IPS-NIHi7 (cell line): ENCODE measurements at regions not wholly inside any gene's neighbourhood (a gene's known extent, or its start where the extent isn't known, plus 50 kb on each side); places are given as distances from the start of the nearest gene placed in this dataset.
"Not testable (repeated sequence)": the region's sequence is repeated elsewhere in the genome, so short reads cannot be mapped to it uniquely, and the experiment has no call there.

Source experiments
- DNase-seq: peaks from one replicate; pipeline ENCODE4 v3.0.0; 2012; ENCODE audit warnings: mixed read lengths; ENCODE audit errors: extremely low spot score

DNA sequence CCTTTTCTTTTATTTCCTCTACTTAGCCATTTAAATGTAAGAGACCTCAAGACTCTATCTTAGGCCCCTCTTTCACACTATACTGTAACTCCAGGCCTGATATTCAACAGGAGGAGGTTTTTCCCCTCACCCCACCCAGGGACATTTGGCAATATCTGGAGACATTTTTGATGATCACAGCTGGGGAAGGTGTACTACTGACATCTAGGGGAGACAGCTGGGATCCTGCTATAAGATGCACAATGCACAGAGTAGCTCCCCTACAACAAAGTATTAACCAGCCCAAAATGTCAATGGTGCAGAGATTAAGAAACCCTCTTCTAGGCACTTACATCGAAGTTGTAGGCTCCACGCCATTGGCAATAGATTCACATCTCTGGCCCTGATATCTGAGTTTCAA is 517.5 kb upstream of the UBE2E2 start:
- peak; percentile 20 for DNase-seq

DNA sequence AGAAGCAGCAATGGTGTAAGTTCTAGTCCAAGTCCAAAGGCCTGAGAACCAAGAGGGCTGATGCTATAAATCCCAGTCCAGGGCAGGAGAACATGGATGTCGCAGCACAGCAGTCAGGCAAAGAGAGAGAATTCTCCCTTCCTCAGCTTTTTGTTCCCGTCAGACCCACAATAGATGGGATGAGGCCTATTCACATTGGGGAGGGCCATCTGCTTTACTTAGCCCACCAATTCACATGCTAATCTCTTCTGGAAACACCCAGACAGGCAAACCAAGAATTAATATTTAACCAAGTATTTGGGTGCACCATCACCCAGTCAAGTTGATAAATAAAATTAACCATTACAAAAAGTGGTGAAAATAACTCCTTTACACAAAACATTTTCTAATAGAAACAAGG is 511.7 kb upstream of the UBE2E2 start:
- peak; percentile 19 for DNase-seq

DNA sequence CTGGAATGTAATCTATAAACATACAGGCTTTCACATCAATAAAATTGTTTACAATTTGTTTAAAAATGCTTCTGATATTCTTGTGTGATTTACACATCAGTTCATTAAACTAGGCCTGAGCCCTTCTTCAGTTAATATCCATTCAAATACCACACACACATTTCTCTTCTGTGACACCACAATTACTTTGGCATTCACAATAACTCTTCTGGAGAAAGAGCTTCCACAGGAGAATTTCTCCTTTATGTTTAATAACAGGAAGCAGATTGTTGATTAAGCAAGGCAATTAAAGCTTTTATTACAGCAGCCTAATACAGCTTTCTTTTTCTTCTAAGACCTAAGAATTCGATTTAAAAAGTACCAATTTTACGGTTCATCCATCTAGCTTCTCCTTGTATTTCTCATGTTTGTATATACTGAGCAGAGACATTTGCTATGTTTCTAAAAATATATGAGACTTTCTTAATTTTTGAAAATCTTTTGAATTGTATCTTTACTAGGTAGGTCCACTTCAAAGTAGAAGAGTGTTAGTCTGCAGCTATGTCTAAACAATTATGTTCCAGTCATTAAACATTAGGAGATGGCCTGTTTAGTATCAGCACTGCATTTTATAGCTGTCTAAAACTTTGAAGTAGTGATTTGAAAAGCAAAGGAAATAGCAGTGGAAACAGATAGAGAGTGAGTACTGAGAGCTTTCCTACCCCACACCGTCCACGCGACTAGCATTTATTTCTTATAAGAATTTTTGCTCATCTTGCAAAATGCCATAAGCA is 511.1 kb upstream of the UBE2E2 start:
- no peak for DNase-seq

DNA sequence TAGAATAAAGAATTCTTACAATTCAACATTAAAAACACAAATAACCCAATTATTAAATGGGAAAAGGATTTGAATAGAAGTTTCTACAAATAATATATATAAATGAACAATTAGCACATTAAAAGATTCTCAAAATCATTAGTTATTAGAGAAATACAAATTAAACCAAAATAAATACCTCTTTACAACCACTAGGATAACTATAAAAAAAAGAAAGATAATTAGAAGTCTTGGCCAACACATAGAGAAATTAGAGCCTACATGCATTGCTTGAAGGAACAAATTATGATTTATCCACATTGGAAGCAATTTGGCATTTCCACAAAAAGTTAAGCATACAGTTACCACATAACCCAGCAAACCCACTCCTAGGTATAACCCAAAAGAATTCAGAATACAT is 502.3 kb upstream of the UBE2E2 start:
- DNase-seq = no peak

DNA sequence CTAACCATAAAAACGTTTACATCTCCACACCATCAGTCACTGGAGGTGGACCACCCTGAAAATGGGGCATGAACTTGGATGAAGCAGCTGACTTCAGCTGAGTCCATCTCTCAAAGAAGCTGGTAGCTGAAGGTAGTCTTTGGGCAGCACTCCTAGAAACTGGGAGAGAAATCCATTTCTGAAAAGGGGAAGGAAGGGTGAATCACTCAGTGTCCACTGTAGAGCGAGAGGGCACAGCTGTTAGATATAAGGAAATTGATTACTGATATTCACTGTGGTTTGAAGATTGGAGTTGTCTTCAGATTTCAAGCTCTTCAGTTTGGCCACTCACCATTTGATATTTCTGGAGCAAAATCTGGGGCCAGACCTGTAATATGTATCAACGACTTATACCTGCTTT is 499.0 kb upstream of the UBE2E2 start:
- DNase-seq = no peak

DNA sequence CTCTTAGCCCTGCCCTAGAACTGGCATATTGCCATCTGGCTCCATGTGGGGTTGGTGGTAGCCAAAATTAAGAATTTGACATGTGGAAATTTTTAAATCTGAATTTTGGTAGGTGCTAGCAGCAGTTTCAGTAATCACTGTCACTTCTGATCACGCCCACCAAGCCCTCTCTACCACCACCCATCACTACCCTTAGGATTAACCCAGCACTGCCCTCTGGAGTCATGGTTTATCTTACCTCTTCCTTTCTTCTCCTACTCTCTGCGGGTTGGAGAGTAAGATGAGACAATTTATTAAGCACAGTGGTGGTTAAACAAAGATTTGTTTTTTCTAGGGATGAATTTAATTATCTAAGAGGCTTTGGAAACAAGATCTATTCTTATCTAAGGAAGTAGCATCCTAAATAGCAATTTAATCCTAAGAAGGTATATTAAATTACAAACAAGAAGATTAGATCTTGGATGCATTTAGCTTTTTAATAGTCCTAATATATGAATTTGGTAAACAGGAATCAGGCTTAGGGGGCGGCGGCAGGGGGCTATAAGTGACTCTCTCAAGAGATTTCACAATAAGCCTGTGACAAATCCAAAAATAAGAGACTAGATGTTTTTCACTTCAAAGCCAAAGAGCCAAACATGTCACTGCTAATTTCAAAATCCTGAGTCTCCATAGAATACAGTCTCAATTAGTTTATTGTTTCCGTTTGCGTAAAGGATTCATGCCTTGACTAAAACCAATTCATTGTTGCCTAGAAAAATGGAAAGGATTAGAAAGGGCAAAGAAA is 498.4 kb upstream of the UBE2E2 start:
- no peak for DNase-seq

GRCh38 chr3:22706922-22707321 is 496.2 kb upstream of the UBE2E2 start:
- DNase-seq = not testable (repeated sequence)

GRCh38 chr3:22713936-22714335 is 489.2 kb upstream of the UBE2E2 start:
- DNase-seq = no peak

DNA sequence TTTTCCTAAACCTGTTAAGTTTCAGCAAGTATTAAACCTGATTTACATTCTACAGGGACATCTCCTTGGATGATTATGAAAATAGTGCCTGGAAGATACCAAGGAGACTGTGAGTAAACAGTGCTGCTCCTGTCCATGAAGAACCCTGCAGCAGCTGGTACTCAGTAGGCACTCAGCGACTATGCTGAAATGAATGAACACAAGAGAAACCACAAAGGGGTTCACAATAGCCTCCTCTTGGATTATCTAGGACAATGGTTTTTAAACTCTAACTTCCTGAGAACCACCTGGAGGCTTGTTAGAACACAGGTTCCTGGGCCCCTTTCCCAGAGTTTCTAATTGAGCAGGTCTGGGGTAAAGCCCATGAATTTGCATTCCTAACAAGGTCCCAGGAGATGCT is 488.4 kb upstream of the UBE2E2 start:
- no peak for DNase-seq

GRCh38 chr3:22720596-22720995 is 482.5 kb upstream of the UBE2E2 start:
- DNase-seq = no peak

GRCh38 chr3:22724420-22724819 is 478.7 kb upstream of the UBE2E2 start:
- no peak for DNase-seq

GRCh38 chr3:22728406-22728805 is 474.7 kb upstream of the UBE2E2 start:
- DNase-seq = no peak

- no peak for DNase-seq
Observed at GRCh38 chr3:22729212-22729611, 473.9 kb upstream of the UBE2E2 start.

DNA sequence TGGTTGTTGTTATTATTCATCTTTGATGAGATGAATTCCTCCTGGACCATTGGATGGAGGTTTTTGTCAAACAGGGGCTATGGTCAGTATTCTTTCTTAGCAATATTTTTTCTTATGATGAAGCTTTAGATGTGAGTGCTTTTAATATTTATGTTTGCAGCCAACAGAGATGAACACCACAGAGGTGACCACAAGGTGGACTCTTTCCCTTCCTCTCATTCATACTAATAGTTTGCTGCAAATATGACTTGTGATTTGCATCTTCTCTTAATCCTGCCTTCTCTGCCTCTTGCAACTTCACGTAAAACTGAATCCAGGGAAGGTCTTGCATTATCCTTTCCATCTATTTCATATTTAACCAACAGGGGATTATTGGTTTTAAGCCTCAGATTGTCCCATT is 473.1 kb upstream of the UBE2E2 start:
- peak; percentile 11 for DNase-seq

DNA sequence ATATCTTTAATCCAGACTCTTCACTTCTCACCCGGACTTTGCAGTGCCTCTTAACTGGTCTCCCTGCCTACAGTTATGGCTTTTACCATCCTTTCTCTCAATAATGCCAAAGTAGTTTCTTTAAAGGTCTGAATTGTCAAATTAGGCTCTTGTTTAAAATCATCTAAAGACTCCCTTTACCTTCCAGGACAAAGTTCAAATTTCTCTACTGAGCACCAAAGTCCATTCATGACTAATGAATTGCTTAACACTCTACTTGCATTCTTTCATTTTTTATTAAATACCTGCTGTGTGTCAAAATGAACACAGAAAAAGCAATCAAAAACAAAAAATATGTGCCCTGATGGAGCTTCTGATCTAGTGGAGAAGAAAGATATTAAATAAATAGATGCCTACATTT is 472.4 kb upstream of the UBE2E2 start:
- DNase-seq = no peak

- no peak for DNase-seq
Observed at GRCh38 chr3:22731901-22732300, 471.2 kb upstream of the UBE2E2 start.

- DNase-seq = no peak
Observed at GRCh38 chr3:22732641-22733040, 470.5 kb upstream of the UBE2E2 start.

DNA sequence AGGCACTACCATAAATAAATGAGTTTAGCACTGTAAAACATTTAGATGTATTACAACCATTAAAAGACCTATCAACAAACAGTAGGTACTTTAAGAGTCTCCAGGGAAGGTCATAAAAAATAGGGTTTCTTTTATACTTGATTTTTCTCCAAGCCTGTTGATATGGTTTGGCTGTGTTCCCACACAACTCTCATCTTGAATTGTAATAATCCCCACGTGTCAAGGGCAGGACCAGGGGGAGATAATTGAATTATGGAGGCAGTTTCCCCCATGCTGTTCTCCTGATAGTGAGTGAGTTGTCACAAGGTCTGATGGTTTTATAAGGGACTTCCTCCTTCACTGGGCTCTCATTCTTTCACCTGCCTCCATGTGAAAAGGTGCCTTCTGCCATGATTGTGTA is 468.9 kb upstream of the UBE2E2 start:
- no peak for DNase-seq

- no peak for DNase-seq
Observed at GRCh38 chr3:22734756-22735155, 468.4 kb upstream of the UBE2E2 start.

DNA sequence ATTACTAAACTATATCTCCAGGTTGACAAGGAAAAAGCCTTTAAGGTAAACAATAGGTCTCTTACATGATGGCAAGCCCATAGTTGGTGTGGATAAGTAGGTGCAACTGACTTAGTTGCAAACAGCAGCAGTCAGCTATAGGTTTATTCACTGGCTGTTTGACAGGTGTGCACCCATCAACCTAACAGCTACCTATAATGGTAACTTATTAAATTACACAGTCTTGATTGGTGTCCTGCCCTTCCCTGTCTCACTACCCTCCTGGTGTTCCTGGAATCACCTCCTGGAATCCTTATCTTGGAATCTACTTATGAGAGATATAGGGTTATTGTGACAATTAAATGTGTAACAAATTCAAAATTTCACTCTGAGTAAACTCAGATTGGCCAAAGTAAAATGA is 467.8 kb upstream of the UBE2E2 start:
- no peak for DNase-seq

GRCh38 chr3:22743386-22743785 is 459.7 kb upstream of the UBE2E2 start:
- DNase-seq = not testable (repeated sequence)

GRCh38 chr3:22745321-22745720 is 457.8 kb upstream of the UBE2E2 start:
- DNase-seq = no peak

- no peak for DNase-seq
Observed at GRCh38 chr3:22746221-22746620, 456.9 kb upstream of the UBE2E2 start.
